Daoy (cell line): ENCODE measurements at regions not wholly inside any gene's neighbourhood (a gene's known extent, or its start where the extent isn't known, plus 50 kb on each side); places are given as distances from the start of the nearest gene placed in this dataset.
"Not testable (repeated sequence)": the region's sequence is repeated elsewhere in the genome, so short reads cannot be mapped to it uniquely, and the experiment has no call there.

Experiments
- DNase-seq: peaks from one replicate; pipeline ENCODE4 v3.0.0-alpha.2; 2015; ENCODE audit warnings: low read depth

DNA sequence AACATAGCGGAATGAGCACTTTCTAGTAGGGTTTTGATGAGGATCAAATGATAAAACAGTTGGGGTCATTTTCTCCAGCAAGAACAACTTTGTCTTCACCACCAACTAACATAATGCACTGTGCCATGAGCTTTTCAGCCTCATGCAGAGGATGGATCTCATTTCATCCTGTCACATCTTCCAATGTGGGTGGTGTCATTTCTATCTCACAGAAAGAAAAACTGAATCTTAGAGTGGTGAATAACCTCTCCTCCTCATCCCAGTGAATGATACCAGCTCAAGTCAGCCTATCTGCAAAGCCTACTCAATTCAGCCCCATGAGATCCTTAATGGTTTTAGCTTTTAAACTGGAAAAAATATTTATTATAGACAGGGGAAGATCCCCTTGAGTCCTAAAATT is 1147.2 kb downstream of the VRK1 start:
- no peak for DNase-seq

GRCh38 chr14:97945631-97946030 is 1148.4 kb downstream of the VRK1 start:
- DNase-seq: no peak

- DNase-seq: no peak
Measured at GRCh38 chr14:97946240-97946639, 1149.1 kb downstream of the VRK1 start.

GRCh38 chr14:97946641-97947040 is 1149.5 kb downstream of the VRK1 start:
- no peak for DNase-seq

DNA sequence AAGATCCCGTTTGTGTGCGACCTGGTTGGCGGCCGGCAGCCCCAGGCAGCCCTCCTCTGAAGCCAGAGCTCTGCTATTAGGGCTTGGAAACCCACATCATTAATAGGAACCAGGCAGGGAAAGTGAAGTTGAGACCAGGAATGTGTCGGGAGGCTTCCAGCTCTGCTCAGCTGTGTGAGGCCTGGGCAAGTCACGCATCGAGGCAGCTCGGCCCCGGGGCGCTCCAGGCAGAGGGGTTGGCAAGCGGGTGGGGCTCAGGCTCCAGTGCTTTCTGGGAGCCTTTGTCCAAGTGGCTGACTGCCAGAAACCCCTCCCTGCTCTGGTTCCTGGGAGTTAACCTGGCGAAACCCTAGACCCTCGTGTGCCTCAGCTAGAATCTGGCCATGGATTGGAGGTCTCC is 1151.7 kb downstream of the VRK1 start:
- no peak for DNase-seq

DNA sequence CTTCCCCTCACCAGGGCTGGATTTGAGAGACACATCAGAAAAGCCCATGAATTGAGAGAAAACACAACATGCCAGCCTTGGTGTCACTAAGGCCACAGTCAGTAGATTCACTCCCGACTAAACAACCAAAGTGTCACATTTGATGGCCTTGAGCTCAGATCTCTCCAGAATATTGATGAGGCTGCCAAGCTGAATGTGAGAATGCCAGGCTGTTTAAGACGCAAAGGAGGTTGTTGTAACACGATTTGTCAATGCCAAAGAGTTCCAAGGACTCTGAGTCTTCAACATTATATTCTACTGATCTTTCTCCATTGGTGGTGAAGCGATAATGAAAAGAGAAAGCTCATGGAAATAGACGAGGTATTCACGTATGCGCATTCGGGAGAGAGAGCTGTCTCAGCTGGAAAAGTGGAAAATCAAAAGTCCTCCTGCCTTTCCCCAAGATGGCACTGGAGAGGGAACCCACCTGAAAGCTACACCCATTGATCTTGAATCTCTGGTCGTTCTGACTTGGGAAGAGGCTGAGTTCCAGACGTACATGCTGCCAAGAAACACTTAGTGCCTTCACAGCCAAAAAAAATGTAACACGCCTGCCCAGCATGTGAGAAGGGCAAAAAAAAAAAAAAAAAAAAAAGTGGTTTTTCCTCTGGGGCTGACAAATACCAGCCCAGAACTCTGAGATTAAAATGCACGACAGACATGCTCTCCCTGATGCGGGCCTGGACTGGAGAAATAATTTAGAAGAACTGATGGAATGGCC is 1159.6 kb downstream of the VRK1 start:
- no peak for DNase-seq

DNA sequence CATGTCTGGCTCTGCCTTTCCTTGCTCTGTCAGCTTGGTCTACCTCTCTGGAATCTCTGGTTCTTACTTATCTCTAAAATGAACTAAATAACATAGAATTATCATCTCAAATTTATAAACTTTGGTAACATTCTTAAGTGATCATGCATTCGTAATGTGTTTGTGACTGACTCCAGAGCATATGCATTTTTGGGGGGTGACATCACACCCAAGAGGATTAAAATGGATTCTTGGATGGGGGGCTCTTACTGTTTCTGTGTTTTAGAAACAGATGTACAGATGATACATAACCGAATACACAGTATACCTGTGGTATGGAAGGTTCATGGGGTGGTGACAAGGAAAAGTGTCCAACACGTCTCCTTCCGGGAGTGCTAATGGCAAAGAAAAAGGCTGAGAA is 1162.1 kb downstream of the VRK1 start:
- no peak for DNase-seq

DNA sequence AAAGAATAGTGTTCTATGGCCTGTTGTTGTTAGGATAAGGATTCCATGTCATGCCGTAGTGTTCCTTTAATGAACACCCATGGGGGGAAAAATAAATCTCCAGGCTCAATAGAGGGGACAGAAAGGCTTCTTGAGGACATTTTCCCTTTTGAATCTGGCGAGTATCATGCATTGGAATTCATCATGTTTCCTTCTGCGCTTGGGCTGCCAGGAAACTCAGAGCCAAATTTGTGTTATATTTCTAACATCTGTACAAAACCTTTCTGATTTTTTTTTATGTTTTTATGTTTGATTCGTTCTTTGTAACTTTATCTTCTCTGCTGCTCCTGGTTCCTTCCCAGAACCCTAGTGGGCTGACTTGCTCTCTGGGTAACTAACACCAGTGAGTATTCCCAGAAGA is 1163.3 kb downstream of the VRK1 start:
- no peak for DNase-seq

GRCh38 chr14:97970222-97970621 is 1173.0 kb downstream of the VRK1 start:
- DNase-seq: no peak

GRCh38 chr14:97975216-97975615 is 1178.0 kb downstream of the VRK1 start:
- no peak for DNase-seq

GRCh38 chr14:97975962-97976361 is 1178.8 kb downstream of the VRK1 start:
- DNase-seq: no peak

DNA sequence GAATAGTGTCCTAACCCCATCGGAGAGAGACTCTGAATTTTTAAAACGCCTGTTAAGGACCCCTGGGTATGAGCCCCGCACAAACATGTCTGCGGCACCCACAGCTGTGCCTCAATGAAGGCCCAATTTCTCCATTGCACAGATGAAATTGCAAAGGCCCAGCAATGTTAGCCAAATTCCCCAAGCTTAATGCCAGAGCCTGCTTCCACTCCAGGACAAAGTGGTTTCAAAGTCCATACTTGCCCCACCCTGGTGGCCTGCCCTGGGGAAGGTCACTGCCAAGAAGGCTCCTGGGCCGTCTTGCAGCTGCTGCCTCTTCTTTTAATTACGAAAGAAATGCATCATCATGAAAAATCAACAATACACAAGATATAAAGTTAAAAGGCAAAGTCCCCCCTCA is 1179.7 kb downstream of the VRK1 start:
- DNase-seq: no peak

DNA sequence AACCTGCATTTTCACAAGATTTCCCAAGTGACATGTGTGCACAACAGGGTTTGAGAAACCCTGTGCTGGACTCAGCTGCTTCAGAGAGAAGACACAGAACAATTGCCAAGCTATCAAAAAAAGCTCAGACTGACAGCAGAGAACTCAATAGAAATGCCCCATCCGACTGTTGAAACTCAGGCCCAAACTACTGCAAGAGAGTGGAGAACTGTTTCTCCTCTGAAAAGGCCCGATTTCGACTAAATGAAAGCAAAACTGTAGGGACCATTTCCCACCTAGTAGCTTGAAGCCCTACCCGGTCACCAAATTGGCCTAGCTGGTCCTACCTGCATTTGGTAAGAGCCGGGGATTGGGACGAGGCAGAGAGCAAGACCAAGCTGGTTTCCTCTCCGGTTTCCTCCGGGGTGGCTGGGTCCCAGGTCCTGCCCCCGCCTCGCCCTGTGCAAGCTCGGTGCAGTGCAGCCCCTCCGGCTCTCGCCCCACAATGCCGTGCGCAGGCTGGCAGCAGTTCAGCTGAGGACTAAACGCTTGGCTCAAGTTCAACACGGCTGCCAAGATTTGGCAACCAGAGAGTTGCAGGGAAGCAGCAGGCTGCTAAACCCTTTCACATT is 1180.6 kb downstream of the VRK1 start:
- peak; percentile 61 for DNase-seq

DNA sequence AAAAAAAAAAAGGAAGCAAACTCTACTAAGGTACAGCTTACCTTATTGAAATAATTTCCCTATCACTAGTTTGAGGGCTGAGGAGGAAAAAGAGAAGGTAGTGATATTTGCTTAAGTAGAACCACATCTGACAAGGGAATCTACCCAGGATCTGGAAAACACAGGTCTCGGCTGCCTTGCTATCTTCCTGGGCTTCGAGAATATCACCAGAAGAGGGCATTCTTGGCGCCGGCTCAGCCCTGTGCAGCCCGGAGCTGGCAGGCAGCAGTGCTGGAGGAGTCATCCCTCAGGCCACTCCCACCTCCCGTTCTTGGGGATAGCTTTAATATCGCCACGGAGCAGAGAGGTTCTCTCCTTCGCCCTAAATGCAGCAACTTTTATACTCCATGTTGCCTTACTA is 1181.2 kb downstream of the VRK1 start:
- peak; percentile 87 for DNase-seq

DNA sequence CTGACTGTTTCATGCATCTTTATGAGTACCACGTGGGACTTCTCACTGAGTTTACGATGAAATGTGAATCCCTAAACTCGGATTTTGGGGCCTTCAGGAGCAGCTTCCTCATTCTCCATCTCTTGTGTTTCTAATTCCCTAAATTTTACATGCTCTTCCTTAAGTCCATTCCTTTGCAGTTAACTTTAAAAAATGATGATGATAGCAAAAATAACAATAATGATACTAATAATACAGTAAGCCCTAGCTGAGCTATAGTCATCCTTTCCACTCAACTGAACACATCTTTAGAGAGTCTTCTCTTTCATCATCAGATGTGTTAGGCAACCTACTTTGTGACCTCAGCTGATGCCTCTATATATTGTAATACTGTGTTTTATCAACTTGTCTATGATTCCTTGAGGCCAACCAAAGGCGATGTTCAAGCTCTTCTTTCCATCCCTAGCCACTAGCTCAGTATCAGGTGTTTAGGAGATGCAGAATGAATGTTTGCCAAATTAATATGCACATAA is 1196.4 kb downstream of the VRK1 start:
- DNase-seq: no peak

DNA sequence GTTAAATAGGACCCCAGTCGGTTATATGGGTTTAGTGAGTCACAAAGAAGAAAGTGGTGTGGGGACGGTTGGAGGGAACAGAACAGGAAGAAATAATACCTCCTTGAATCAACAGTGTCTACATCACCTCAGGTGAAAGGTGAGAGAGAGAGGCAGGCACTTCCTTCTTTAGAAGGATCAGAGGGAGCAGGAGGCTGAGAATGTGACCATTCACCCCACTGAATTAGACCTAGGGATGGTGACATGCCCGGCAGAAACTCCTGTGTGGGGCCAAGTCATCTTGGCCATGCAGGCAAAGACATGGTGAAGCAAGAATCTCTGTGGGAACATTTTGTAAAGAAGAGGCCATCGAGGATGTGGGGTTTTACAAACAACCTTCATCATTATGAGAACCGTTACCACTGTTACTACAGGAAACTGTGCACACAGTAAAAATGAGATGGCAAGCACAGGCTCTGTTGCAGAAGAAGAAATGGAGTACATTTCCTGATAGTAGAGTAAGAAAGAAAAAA is 1196.9 kb downstream of the VRK1 start:
- no peak for DNase-seq

- no peak for DNase-seq
Measured at GRCh38 chr14:97995038-97995437, 1197.9 kb downstream of the VRK1 start.

- no peak for DNase-seq
Measured at GRCh38 chr14:97995531-97995930, 1198.3 kb downstream of the VRK1 start.

DNA sequence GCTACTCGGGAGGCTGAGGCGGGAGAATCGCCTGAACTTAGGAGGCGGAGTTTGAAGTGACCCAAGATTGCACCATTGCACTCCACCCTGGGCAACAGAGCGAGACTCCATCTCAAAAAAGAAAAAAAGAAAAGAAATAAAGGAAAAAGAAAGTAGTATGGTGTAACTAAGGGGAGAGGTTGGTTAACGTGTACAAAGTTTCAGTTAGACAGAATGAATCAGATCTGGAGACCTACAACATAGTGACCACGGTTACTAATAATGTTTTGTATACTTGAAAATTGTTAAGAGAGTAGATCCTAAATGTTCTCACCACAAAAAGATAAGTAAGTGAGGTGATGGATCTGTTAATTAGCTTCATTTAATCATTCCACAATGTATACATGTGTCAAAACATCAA is 1208.8 kb downstream of the VRK1 start:
- DNase-seq: no peak

- DNase-seq: no peak
Measured at GRCh38 chr14:98008381-98009113, 1211.4 kb downstream of the VRK1 start.

DNA sequence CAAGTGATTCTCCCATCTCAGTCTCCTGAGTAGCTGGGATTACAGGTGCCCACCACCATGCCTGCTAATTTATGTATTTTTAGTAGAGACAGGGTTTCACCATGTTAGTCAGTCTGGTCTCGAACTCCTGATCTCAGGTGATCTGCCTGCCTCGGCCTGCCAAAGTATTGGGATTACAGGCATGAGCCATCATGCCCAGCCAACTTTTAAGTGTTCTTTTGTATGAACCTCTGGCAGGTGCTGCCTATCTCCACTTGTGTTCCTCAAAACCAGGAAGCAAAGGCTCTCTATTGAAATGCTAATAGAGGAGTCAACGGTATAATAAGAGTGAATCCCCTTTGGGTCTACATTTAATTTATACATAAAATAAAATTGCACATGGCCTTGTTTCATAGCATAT is 1212.0 kb downstream of the VRK1 start:
- not testable (repeated sequence) for DNase-seq

GRCh38 chr14:98010784-98011183 is 1213.6 kb downstream of the VRK1 start:
- DNase-seq: no peak
